ENCODE measurements at regions not wholly inside any gene's neighbourhood (a gene's known extent, or its start where the extent isn't known, plus 50 kb on each side); places are given as distances from the start of the nearest gene placed in this dataset.
"Not testable (repeated sequence)": the region's sequence is repeated elsewhere in the genome, so short reads cannot be mapped to it uniquely, and the experiment has no call there.

GRCh38 chr2:89234818-89235466 lies 543.5 kb downstream of the RPIA start:
- not testable (repeated sequence) for DNase-seq

- DNase-seq = not testable (repeated sequence)
These were observed 545.5 kb downstream of the RPIA start for GRCh38 chr2:89236832-89237450.

GRCh38 chr2:89237783-89238182 lies 546.3 kb downstream of the RPIA start:
- not testable (repeated sequence) for DNase-seq

GRCh38 chr2:89243114-89243700 lies 551.7 kb downstream of the RPIA start:
- not testable (repeated sequence) for DNase-seq

GRCh38 chr2:89244407-89244806 lies 552.9 kb downstream of the RPIA start:
- not testable (repeated sequence) for DNase-seq

GRCh38 chr2:89245478-89245877 lies 554.0 kb downstream of the RPIA start:
- not testable (repeated sequence) for DNase-seq

GRCh38 chr2:89246027-89246426 lies 554.6 kb downstream of the RPIA start:
- not testable (repeated sequence) for DNase-seq

GRCh38 chr2:89246620-89247019 lies 555.1 kb downstream of the RPIA start:
- DNase-seq = not testable (repeated sequence)

GRCh38 chr2:89255013-89255412 lies 563.5 kb downstream of the RPIA start:
- not testable (repeated sequence) for DNase-seq

GRCh38 chr2:89273443-89273842 lies 582.0 kb downstream of the RPIA start:
- not testable (repeated sequence) for DNase-seq

- not testable (repeated sequence) for DNase-seq
These were observed 589.1 kb downstream of the RPIA start for GRCh38 chr2:89280536-89280935.

- not testable (repeated sequence) for DNase-seq
These were observed 595.1 kb downstream of the RPIA start for GRCh38 chr2:89286448-89287080.

- not testable (repeated sequence) for DNase-seq
These were observed 595.6 kb downstream of the RPIA start for GRCh38 chr2:89287084-89287483.

GRCh38 chr2:89291717-89292298 lies 600.3 kb downstream of the RPIA start:
- DNase-seq = not testable (repeated sequence)

GRCh38 chr2:89293399-89293798 lies 601.9 kb downstream of the RPIA start:
- DNase-seq = not testable (repeated sequence)

- not testable (repeated sequence) for DNase-seq
These were observed 602.9 kb downstream of the RPIA start for GRCh38 chr2:89294335-89294734.

GRCh38 chr2:89296820-89297398 lies 605.4 kb downstream of the RPIA start:
- DNase-seq = not testable (repeated sequence)

GRCh38 chr2:89299196-89299595 lies 607.7 kb downstream of the RPIA start:
- not testable (repeated sequence) for DNase-seq

GRCh38 chr2:89305623-89306022 lies 614.1 kb downstream of the RPIA start:
- DNase-seq = not testable (repeated sequence)

- DNase-seq = not testable (repeated sequence)
These were observed 615.6 kb downstream of the RPIA start for GRCh38 chr2:89306869-89307637.

GRCh38 chr2:89318990-89319389 lies 627.5 kb downstream of the RPIA start:
- DNase-seq = not testable (repeated sequence)

- DNase-seq = not testable (repeated sequence)
These were observed 634.4 kb downstream of the RPIA start for GRCh38 chr2:89325894-89326293.
